ENCODE measurements at regions not wholly inside any gene's neighbourhood (a gene's known extent, or its start where the extent isn't known, plus 50 kb on each side); places are given as distances from the start of the nearest gene placed in this dataset.

DNA sequence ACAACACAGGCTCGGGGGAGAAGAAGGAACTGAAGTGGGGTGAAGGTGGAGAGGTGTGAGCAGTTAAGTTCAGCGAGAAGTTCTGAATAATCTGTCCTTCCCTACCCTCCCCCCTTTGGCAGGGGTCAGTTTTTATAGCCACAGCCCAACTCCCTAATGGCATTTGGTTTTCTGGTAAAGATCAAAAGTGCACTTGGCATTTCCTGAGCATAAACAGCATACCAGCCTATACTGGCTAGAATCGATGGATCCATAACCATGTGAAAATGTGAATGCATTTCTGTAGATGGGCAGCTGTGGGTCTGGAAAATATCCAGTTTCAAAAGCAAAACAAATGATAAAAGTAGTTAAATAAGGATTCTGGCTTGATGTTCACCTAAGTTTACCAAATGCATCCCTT lies 410.9 kb downstream of the PLK2 start:
- WGBS = 76% methylated on average over 3 of the region's 3 CpGs
- Histone ChIP-seq H3K4me3 (ENCODE audit: low read depth in 1 of 3, low read length in 3 of 3) (no peak overlapping the region), H3K9me3 (ENCODE audit: control insufficient read depth in 4 of 4, low read length in 3 of 4) (no peaks in the 10 kb centered on the region), H3K27me3 (ENCODE audit: control insufficient read depth in 4 of 4, insufficient read depth in 4 of 4, low read length in 3 of 4) (no peaks in the 10 kb centered on the region), H3K36me3 (ENCODE audit: control insufficient read depth in 4 of 4, insufficient read depth in 3 of 4, low read depth in 1 of 4, low read length in 3 of 4) (no peaks in the 10 kb centered on the region), H3K27ac (ENCODE audit: low read depth in 1 of 2, low read length in 2 of 2) (no peak overlapping the region), H3K9ac (ENCODE audit: low read depth in 1 of 2, low read length in 2 of 2) (no peak overlapping the region), H3K4me1 (ENCODE audit: control insufficient read depth in 4 of 4, insufficient read depth in 4 of 4, low read length in 3 of 4) (no peaks in the 10 kb centered on the region)
- TF ChIP-seq RXRA (IDR thresholded peaks at IDR 0.05) = no peak
- TF ChIP-seq MAX (IDR thresholded peaks at IDR 0.05) = no peak
- no peak for TF ChIP-seq ATF3 (IDR thresholded peaks at IDR 0.05)
- no peak for TF ChIP-seq SP1 (IDR thresholded peaks at IDR 0.05)
- no peak for TF ChIP-seq FOXA2 (IDR thresholded peaks at IDR 0.05)
- no peak for TF ChIP-seq RAD21 (IDR thresholded peaks at IDR 0.05)
- TF ChIP-seq EGR1 (IDR thresholded peaks at IDR 0.05; ENCODE audit: low read depth in 2 of 2) = no peak
- TF ChIP-seq FOXA1 (IDR thresholded peaks at IDR 0.05) = no peak
- TF ChIP-seq, protein P1, sequence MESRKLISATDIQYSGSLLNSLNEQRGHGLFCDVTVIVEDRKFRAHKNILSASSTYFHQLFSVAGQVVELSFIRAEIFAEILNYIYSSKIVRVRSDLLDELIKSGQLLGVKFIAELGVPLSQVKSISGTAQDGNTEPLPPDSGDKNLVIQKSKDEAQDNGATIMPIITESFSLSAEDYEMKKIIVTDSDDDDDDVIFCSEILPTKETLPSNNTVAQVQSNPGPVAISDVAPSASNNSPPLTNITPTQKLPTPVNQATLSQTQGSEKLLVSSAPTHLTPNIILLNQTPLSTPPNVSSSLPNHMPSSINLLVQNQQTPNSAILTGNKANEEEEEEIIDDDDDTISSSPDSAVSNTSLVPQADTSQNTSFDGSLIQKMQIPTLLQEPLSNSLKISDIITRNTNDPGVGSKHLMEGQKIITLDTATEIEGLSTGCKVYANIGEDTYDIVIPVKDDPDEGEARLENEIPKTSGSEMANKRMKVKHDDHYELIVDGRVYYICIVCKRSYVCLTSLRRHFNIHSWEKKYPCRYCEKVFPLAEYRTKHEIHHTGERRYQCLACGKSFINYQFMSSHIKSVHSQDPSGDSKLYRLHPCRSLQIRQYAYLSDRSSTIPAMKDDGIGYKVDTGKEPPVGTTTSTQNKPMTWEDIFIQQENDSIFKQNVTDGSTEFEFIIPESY (IDR thresholded peaks at IDR 0.05) = no peak
- no peak for TF ChIP-seq HNF4A (conservative IDR thresholded peaks at IDR 0.05)
- TF ChIP-seq, protein P2, sequence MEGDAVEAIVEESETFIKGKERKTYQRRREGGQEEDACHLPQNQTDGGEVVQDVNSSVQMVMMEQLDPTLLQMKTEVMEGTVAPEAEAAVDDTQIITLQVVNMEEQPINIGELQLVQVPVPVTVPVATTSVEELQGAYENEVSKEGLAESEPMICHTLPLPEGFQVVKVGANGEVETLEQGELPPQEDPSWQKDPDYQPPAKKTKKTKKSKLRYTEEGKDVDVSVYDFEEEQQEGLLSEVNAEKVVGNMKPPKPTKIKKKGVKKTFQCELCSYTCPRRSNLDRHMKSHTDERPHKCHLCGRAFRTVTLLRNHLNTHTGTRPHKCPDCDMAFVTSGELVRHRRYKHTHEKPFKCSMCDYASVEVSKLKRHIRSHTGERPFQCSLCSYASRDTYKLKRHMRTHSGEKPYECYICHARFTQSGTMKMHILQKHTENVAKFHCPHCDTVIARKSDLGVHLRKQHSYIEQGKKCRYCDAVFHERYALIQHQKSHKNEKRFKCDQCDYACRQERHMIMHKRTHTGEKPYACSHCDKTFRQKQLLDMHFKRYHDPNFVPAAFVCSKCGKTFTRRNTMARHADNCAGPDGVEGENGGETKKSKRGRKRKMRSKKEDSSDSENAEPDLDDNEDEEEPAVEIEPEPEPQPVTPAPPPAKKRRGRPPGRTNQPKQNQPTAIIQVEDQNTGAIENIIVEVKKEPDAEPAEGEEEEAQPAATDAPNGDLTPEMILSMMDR (IDR thresholded peaks at IDR 0.05; ENCODE audit: low read depth, low read length, missing input control) = no peak
- no peak for TF ChIP-seq GABPA (IDR thresholded peaks at IDR 0.05 in 1 of 2, conservative IDR thresholded peaks at IDR 0.05 in 1 of 2)
- no peak for TF ChIP-seq HNF4G (IDR thresholded peaks at IDR 0.05)
- TF ChIP-seq, protein P3, sequence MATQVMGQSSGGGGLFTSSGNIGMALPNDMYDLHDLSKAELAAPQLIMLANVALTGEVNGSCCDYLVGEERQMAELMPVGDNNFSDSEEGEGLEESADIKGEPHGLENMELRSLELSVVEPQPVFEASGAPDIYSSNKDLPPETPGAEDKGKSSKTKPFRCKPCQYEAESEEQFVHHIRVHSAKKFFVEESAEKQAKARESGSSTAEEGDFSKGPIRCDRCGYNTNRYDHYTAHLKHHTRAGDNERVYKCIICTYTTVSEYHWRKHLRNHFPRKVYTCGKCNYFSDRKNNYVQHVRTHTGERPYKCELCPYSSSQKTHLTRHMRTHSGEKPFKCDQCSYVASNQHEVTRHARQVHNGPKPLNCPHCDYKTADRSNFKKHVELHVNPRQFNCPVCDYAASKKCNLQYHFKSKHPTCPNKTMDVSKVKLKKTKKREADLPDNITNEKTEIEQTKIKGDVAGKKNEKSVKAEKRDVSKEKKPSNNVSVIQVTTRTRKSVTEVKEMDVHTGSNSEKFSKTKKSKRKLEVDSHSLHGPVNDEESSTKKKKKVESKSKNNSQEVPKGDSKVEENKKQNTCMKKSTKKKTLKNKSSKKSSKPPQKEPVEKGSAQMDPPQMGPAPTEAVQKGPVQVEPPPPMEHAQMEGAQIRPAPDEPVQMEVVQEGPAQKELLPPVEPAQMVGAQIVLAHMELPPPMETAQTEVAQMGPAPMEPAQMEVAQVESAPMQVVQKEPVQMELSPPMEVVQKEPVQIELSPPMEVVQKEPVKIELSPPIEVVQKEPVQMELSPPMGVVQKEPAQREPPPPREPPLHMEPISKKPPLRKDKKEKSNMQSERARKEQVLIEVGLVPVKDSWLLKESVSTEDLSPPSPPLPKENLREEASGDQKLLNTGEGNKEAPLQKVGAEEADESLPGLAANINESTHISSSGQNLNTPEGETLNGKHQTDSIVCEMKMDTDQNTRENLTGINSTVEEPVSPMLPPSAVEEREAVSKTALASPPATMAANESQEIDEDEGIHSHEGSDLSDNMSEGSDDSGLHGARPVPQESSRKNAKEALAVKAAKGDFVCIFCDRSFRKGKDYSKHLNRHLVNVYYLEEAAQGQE (IDR thresholded peaks at IDR 0.05) = no peak
- no peak for TF ChIP-seq NR2F2 (IDR thresholded peaks at IDR 0.05)
- TF ChIP-seq YY1 (IDR thresholded peaks at IDR 0.05) = no peak
- TF ChIP-seq TAF1 (conservative IDR thresholded peaks at IDR 0.05) = no peak
- no peak for TF ChIP-seq JUND (IDR thresholded peaks at IDR 0.05)
- DNase-seq (ENCODE audit: low spot score) = no peak

All from liver (tissue), 8 donors.